ENCODE measurements at regions not wholly inside any gene's neighbourhood (a gene's known extent, or its start where the extent isn't known, plus 50 kb on each side); places are given as distances from the start of the nearest gene placed in this dataset.

DNA sequence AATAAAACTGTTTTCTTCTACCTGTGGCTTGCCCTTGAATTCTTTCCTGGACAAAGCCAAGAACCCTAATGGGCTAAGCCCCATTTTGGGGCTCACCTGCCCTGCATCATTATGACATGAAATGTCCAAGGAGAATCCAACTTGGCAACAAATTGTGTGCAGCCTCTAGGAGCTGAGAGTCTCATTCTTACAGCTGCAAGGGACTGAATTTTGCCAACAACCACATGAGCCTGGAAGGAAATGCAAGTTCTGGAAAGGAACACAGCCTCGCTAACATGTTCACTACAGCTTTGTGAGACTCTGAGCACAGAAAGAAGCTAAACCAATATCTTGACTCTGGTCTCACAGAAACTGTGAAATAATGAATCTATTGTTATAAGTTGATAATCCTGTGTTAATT is 94.8 kb upstream of the CDH12 start:
- TF ChIP-seq, protein P1, sequence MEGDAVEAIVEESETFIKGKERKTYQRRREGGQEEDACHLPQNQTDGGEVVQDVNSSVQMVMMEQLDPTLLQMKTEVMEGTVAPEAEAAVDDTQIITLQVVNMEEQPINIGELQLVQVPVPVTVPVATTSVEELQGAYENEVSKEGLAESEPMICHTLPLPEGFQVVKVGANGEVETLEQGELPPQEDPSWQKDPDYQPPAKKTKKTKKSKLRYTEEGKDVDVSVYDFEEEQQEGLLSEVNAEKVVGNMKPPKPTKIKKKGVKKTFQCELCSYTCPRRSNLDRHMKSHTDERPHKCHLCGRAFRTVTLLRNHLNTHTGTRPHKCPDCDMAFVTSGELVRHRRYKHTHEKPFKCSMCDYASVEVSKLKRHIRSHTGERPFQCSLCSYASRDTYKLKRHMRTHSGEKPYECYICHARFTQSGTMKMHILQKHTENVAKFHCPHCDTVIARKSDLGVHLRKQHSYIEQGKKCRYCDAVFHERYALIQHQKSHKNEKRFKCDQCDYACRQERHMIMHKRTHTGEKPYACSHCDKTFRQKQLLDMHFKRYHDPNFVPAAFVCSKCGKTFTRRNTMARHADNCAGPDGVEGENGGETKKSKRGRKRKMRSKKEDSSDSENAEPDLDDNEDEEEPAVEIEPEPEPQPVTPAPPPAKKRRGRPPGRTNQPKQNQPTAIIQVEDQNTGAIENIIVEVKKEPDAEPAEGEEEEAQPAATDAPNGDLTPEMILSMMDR (conservative IDR thresholded peaks at IDR 0.05; ENCODE audit: low read depth, low read length) = no peak
- no peak for TF ChIP-seq EZH2 (IDR thresholded peaks at IDR 0.05; ENCODE audit: borderline replicate concordance, low read depth, low read length, poor library complexity, severe bottlenecking)
